Endothelial cell of umbilical vein (primary cell): ENCODE measurements at regions not wholly inside any gene's neighbourhood (a gene's known extent, or its start where the extent isn't known, plus 50 kb on each side); places are given as distances from the start of the nearest gene placed in this dataset.

ENCODE experiments used
- BruUV-seq: library from RNA; stranded (reverse); fragments of 400-500 nt; replicated peaks from 2 replicates; lab custom pipeline; 2021; lab: Mats Ljungman, UMichigan
- CTCF ChIA-PET: fragments of 300-600, 350-600 bp; sonication (Branson Sonifier 250); formaldehyde crosslinking; loops from one replicate; lab custom pipeline; 2021; ENCODE audit warnings: antibody characterized with exemption, inconsistent platforms; lab: Charles Lee
- POLR2A ChIA-PET: fragments of 300-600, 350-600 bp; sonication (Branson Sonifier 250); formaldehyde crosslinking; loops from one replicate; lab custom pipeline; 2021; ENCODE audit warnings: antibody characterized with exemption, inconsistent platforms; lab: Charles Lee
- DNase-seq: peaks from one replicate; pipeline ENCODE4 v3.0.0-alpha.2; 2011; ENCODE audit warnings: low read depth, low spot score
- FAIRE-seq: peaks from 2 replicates; lab custom pipeline; 2011; peaks lifted over from hg19 to GRCh38; lab: Jason Lieb, UNC
- H2AFZ ChIP-seq: 2 replicates; pipeline ENCODE4 v1.6.0; 2012; ENCODE audit warnings: low read depth, low read length, control low read depth, inconsistent platforms
- H3K27ac ChIP-seq: 2 replicates; pipeline ENCODE4 v1.5.1; 2011; ENCODE audit warnings: low read depth, mild to moderate bottlenecking, control low read depth, low read length, moderate library complexity; ENCODE audit not compliant: insufficient read depth
- H3K27me3 ChIP-seq, 2 experiments: 2 replicates each; pipeline versions ENCODE4 v1.6.0 to v1.6.1; 2011; ENCODE audit warnings: low read length in 2 of 2, mixed read lengths in 1 of 2; ENCODE audit not compliant: control insufficient read depth in 2 of 2, insufficient read depth in 2 of 2
- H3K36me3 ChIP-seq, 2 experiments: 2 replicates in 1 of 2; 3 replicates in 1 of 2; pipeline ENCODE4 v1.5.1; 2011; ENCODE audit warnings: low read length in 2 of 2, mild to moderate bottlenecking in 1 of 2, moderate library complexity in 1 of 2; ENCODE audit not compliant: control insufficient read depth in 2 of 2, insufficient read depth in 2 of 2; ENCODE audit errors: extremely low read depth in 1 of 2
- H3K4me1 ChIP-seq: 3 replicates; pipeline ENCODE4 v1.5.1; 2011; ENCODE audit warnings: mild to moderate bottlenecking, low read length; ENCODE audit not compliant: control insufficient read depth, insufficient read depth; ENCODE audit errors: extremely low read depth
- H3K4me2 ChIP-seq: 2 replicates; pipeline ENCODE4 v1.6.1; 2011; ENCODE audit warnings: low read length, control low read depth, mixed read lengths; ENCODE audit not compliant: insufficient read depth
- H3K4me3 ChIP-seq, 3 experiments: fragments of 200-600 bp in 1 of 3; sonication (generic), shearing (Covaris generic) in 1 of 3; replicated peaks in 1 of 3; 2 replicates each; pipeline ENCODE4 v1.5.1; 2011 to 2016; ENCODE audit warnings: control low read depth in 3 of 3, low read length in 3 of 3, mild to moderate bottlenecking in 2 of 3, inconsistent platforms in 1 of 3, low read depth in 1 of 3, moderate library complexity in 1 of 3; ENCODE audit not compliant: insufficient read depth in 1 of 3
- H3K79me2 ChIP-seq: 2 replicates; pipeline ENCODE4 v1.6.0; 2012; ENCODE audit warnings: low read length, inconsistent platforms; ENCODE audit not compliant: control insufficient read depth, insufficient read depth
- H3K9ac ChIP-seq: replicated peaks from 2 replicates; pipeline ENCODE3; 2011; ENCODE audit warnings: low read length, control low read depth; ENCODE audit not compliant: insufficient read depth; ENCODE audit errors: extremely low read depth
- H3K9me1 ChIP-seq: replicated peaks from 3 replicates; pipeline ENCODE4 v1.6.0; 2011; ENCODE audit warnings: mild to moderate bottlenecking, low read length; ENCODE audit not compliant: control insufficient read depth, insufficient read depth; ENCODE audit errors: extremely low read depth
- H3K9me3 ChIP-seq: replicated peaks from 2 replicates; pipeline ENCODE4 v1.5.1; 2012; ENCODE audit warnings: low read length, inconsistent platforms; ENCODE audit not compliant: control insufficient read depth, insufficient read depth
- H4K20me1 ChIP-seq: replicated peaks from 2 replicates; pipeline ENCODE3; 2011; ENCODE audit warnings: mild to moderate bottlenecking, low read length; ENCODE audit not compliant: control insufficient read depth, insufficient read depth; ENCODE audit errors: extremely low read depth
- CTCF ChIP-seq, 2 donors: IDR thresholded peaks; 1 replicate in 1 of 2; 2 replicates in 1 of 2; pipeline ENCODE4 v1.5.1; 2011; ENCODE audit warnings: low read length in 2 of 2, mild to moderate bottlenecking in 2 of 2, moderate library complexity in 2 of 2, control low read depth in 1 of 2, inconsistent platforms in 1 of 2, low read depth in 1 of 2; ENCODE audit not compliant: insufficient read depth in 1 of 2; ENCODE audit errors: extremely low read depth in 1 of 2
- EZH2 ChIP-seq: IDR thresholded peaks from 2 replicates; pipeline ENCODE4 v1.6.1; 2012; ENCODE audit warnings: borderline replicate concordance, low read depth, mild to moderate bottlenecking, moderate library complexity, low read length, inconsistent platforms; ENCODE audit not compliant: severe bottlenecking
- FOS ChIP-seq: IDR thresholded peaks from 2 replicates; pipeline ENCODE4 v1.6.1; 2011; ENCODE audit warnings: mild to moderate bottlenecking, low read length, moderate library complexity, borderline replicate concordance; ENCODE audit not compliant: insufficient read depth
- GATA2 ChIP-seq: IDR thresholded peaks from 2 replicates; pipeline ENCODE4 v1.7.0; 2011; ENCODE audit warnings: low read depth, mild to moderate bottlenecking, moderate library complexity, mixed read lengths, low read length; ENCODE audit not compliant: insufficient read length, insufficient read depth
- JUN ChIP-seq: IDR thresholded peaks from 2 replicates; pipeline ENCODE4 v1.6.1; 2011; ENCODE audit warnings: borderline replicate concordance, low read depth; ENCODE audit not compliant: insufficient read length, insufficient read depth
- MAX ChIP-seq: IDR thresholded peaks from 2 replicates; pipeline ENCODE4 v1.6.1; 2011; ENCODE audit not compliant: insufficient read depth, insufficient read length
- MYC ChIP-seq: IDR thresholded peaks from one replicate; pipeline ENCODE4 v1.6.1; 2011; ENCODE audit warnings: mild to moderate bottlenecking, low read depth, low read length
- POLR2A ChIP-seq: IDR thresholded peaks from 2 replicates; pipeline ENCODE4 v1.6.1; 2012; ENCODE audit warnings: low read depth, mild to moderate bottlenecking, control low read depth, low read length
- POLR2AphosphoS5 ChIP-seq: IDR thresholded peaks from 2 replicates; pipeline ENCODE4 v1.6.1; 2012; ENCODE audit warnings: low read depth, mild to moderate bottlenecking, control low read depth, low read length, moderate library complexity; ENCODE audit not compliant: insufficient read depth
- dilution Hi-C: fragments of 300-500 bp; cut with MboI; formaldehyde crosslinking; loops from one replicate; pipeline ENCODE4 v1.15.0; 2019; ENCODE audit warnings: low sequenced_read_pairs; ENCODE audit not compliant: extremely low pct_ligation_motif_present
- intact Hi-C: fragments of 100-400 bp; cut with micrococcal nuclease; formaldehyde crosslinking; loops from one replicate; pipeline ENCODE4 v1.10.0; 2022

GRCh38 chr17:36727577-36727976, 126.2 kb downstream of the MRM1 start:
- no peak for FAIRE-seq
- no peaks in the 10 kb centered on the region for H3K9me1 ChIP-seq

More at GRCh38 chr17:36727577-36727976, 126.2 kb downstream of the MRM1 start:
- H3K4me2 ChIP-seq = no peak overlapping the region
- H3K27me3 ChIP-seq = peaks cover 38 to 56% of the 10 kb centered on the region in 2 experiments
- no TSS peak for BruUV-seq
- no peak overlapping the region for H3K27ac ChIP-seq
- ChIA-PET CTCF (no interaction called here), POLR2A (no interaction called here)
- H3K9me3 ChIP-seq = no peaks in the 10 kb centered on the region
- no peaks in the 10 kb centered on the region for H4K20me1 ChIP-seq
- H3K4me3 ChIP-seq = no peak overlapping the region
- H2AFZ ChIP-seq = no peak overlapping the region
- no peak for TF ChIP-seq POLR2A
- TF ChIP-seq CTCF (IDR thresholded peaks at IDR 0.05; ENCODE audit: extremely low read depth in 1 of 2, insufficient read depth in 1 of 2, low read depth in 1 of 2, low read length in 2 of 2) = no peak
- TF ChIP-seq EZH2 = no peak
- no peak for TF ChIP-seq MYC
- TF ChIP-seq GATA2 = no peak
- TF ChIP-seq POLR2AphosphoS5 = no peak
- TF ChIP-seq MAX = no peak
- TF ChIP-seq FOS = no peak
- no peak for TF ChIP-seq JUN
- dilution Hi-C loops (no loop called here), intact Hi-C loops (no loop called here)
- H3K36me3 ChIP-seq = no peaks in the 10 kb centered on the region
- DNase-seq = no peak
- H3K79me2 ChIP-seq = no peaks in the 10 kb centered on the region
- H3K4me1 ChIP-seq = peaks cover 2% of the 10 kb centered on the region
- no peak overlapping the region for H3K9ac ChIP-seq
